Heart left ventricle (tissue), 13 donors: ENCODE measurements at regions not wholly inside any gene's neighbourhood (a gene's known extent, or its start where the extent isn't known, plus 50 kb on each side); places are given as distances from the start of the nearest gene placed in this dataset.

ENCODE experiments used
- CTCF ChIP-seq, 12 donors: fragments of 200-600 bp; sonication (generic) in 4 of 12; IDR thresholded peaks; one replicate each; pipeline versions ENCODE4 v1.5.0 to v1.8.0; 2018 to 2022; ENCODE audit warnings: antibody characterized with exemption in 12 of 12, mild to moderate bottlenecking in 5 of 12
- POLR2A ChIP-seq, 2 donors: fragments of 450-650 bp; IDR thresholded peaks; one replicate each; pipeline ENCODE4 v1.6.1; 2017; ENCODE audit warnings: antibody characterized with exemption in 2 of 2, mild to moderate bottlenecking in 2 of 2, moderate library complexity in 2 of 2
- donor health status: ischemic (EF 13 %, LVEDD 7.1; RV severe dilation, severe dysfunction).
- donor health status: DM: no; HTN: yes; CAD: no.
- donor health status: DM: no; HTN: no; CAD: no.
- donor health status: ischemic (EF 25% LVEDD 6.9; RV normal size, moderate dysfunction).
- donor health status: ischemic (EF 25% LVEDD 5.7; RV mildly dilated, moderate dysfunction).
- donor health status: ischemic (EF 35%, LVEDD 5.7; RV mildly dilated, moderate dysfunction).
- donor health status: nonischemic (EF 11% LVEDD 7.7; RV severe dilation, severe dysfunction).
- donor health status: DM: yes; HTN: yes; CAD: no.
- donor health status: PGD.
- donor health status: ischemic (EF 29% LVEDD 5.4; RV normal size, mild dysfunction).
- donor health status: nonischemic (EF 23%, LVEDD 6.1; RV moderate dilation, normal function).

GRCh38 chr3:144282313-144282712 is 310.7 kb downstream of the DIPK2A start:
- TF ChIP-seq CTCF (IDR thresholded peaks at IDR 0.05) (no peak), POLR2A (IDR thresholded peaks at IDR 0.05) (no peak)
